ENCODE measurements at regions not wholly inside any gene's neighbourhood (a gene's known extent, or its start where the extent isn't known, plus 50 kb on each side); places are given as distances from the start of the nearest gene placed in this dataset.

DNA sequence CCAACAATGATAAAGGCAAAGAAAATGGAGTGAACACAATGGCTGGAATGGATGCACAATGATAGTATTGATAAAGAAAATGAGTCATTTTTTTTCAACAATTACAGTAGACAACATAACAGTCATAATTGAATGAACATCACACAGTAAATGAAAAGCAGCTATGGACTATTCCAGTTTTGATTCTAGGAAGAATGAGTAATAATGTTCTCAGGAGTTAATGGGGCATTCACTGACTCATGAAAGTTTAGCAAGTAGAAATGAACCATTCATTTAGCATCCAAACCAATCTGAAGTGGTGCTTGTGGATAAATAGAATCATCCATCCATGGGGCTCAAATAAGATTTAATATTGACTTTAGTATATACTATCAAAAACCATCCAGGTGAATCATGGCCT lies 1029.5 kb upstream of the GJE1 start:
- DNase-seq: no peak
- no peak overlapping the region for H3K27ac ChIP-seq (ENCODE audit: low read depth, low read length)
- peaks cover 11% of the 10 kb centered on the region for H3K9me3 Mint-ChIP-seq
- H3K9ac ChIP-seq (ENCODE audit: extremely low read depth, low read length, poor library complexity, severe bottlenecking): no peak overlapping the region
- no peak overlapping the region for H3K27ac Mint-ChIP-seq
- no peaks in the 10 kb centered on the region for H3K36me3 Mint-ChIP-seq (ENCODE audit: low read depth)
- no peaks in the 10 kb centered on the region for H3K4me1 ChIP-seq (ENCODE audit: control insufficient read depth, insufficient read depth, low read length)
- no peak for TF ChIP-seq CTCF (conservative IDR thresholded peaks at IDR 0.05)
- H3K36me3 ChIP-seq (ENCODE audit: control insufficient read depth, insufficient read depth, low read length): no peaks in the 10 kb centered on the region
- H3K4me3 ChIP-seq (ENCODE audit: low read length): no peak overlapping the region
- no peaks in the 10 kb centered on the region for H3K27me3 ChIP-seq (ENCODE audit: control insufficient read depth, insufficient read depth, low read length, poor library complexity, severe bottlenecking)
- no peaks in the 10 kb centered on the region for H3K27me3 Mint-ChIP-seq (ENCODE audit: insufficient read depth)
- H3K9me3 ChIP-seq (ENCODE audit: control insufficient read depth, low read length): no peaks in the 10 kb centered on the region
- H3K4me1 Mint-ChIP-seq: peaks cover 5% of the 10 kb centered on the region
- H3K4me3 Mint-ChIP-seq: no peak overlapping the region

GRCh38 chr6:141097471-141097870 lies 1035.3 kb upstream of the GJE1 start:
- no peak for DNase-seq
- no peaks in the 10 kb centered on the region for H3K9me3 ChIP-seq (ENCODE audit: control insufficient read depth, low read length)
- no peak overlapping the region for H3K9ac ChIP-seq (ENCODE audit: extremely low read depth, low read length, poor library complexity, severe bottlenecking)
- no peaks in the 10 kb centered on the region for H3K36me3 ChIP-seq (ENCODE audit: control insufficient read depth, insufficient read depth, low read length)
- Mint-ChIP-seq H3K4me1 (no peaks in the 10 kb centered on the region), H3K4me3 (no peak overlapping the region), H3K36me3 (ENCODE audit: low read depth) (no peaks in the 10 kb centered on the region), H3K27ac (no peak overlapping the region), H3K27me3 (ENCODE audit: insufficient read depth) (no peaks in the 10 kb centered on the region), H3K9me3 (peaks cover 7% of the 10 kb centered on the region)
- no peaks in the 10 kb centered on the region for H3K27me3 ChIP-seq (ENCODE audit: control insufficient read depth, insufficient read depth, low read length, poor library complexity, severe bottlenecking)
- H3K27ac ChIP-seq (ENCODE audit: low read depth, low read length): no peak overlapping the region
- no peak overlapping the region for H3K4me3 ChIP-seq (ENCODE audit: low read length)
- H3K4me1 ChIP-seq (ENCODE audit: control insufficient read depth, insufficient read depth, low read length): no peaks in the 10 kb centered on the region
- 56% methylated on average over 1 of the region's 1 CpG; no CpG with 5 or more reads in 1 of the 2 experiments for WGBS, 2 experiments (ENCODE audit: insufficient coverage in 1 of 2, insufficient read length in 1 of 2)
- no peak for TF ChIP-seq CTCF (conservative IDR thresholded peaks at IDR 0.05)

- no peak for DNase-seq
- WGBS, 2 experiments (ENCODE audit: insufficient coverage in 1 of 2, insufficient read length in 1 of 2): 92% methylated on average over 1 of the region's 1 CpG; no CpG with 5 or more reads in 1 of the 2 experiments
Observed at GRCh38 chr6:141095308-141095707, 1037.4 kb upstream of the GJE1 start.

More at GRCh38 chr6:141095308-141095707, 1037.4 kb upstream of the GJE1 start:
- no peak overlapping the region for H3K4me3 ChIP-seq (ENCODE audit: low read length)
- H3K9me3 ChIP-seq (ENCODE audit: control insufficient read depth, low read length): no peaks in the 10 kb centered on the region
- H3K4me1 ChIP-seq (ENCODE audit: control insufficient read depth, insufficient read depth, low read length): no peaks in the 10 kb centered on the region
- Mint-ChIP-seq H3K4me1 (no peaks in the 10 kb centered on the region), H3K9me3 (peaks cover 7% of the 10 kb centered on the region), H3K27me3 (ENCODE audit: insufficient read depth) (no peaks in the 10 kb centered on the region), H3K4me3 (no peak overlapping the region), H3K27ac (no peak overlapping the region), H3K36me3 (ENCODE audit: low read depth) (no peaks in the 10 kb centered on the region)
- no peaks in the 10 kb centered on the region for H3K27me3 ChIP-seq (ENCODE audit: control insufficient read depth, insufficient read depth, low read length, poor library complexity, severe bottlenecking)
- no peaks in the 10 kb centered on the region for H3K36me3 ChIP-seq (ENCODE audit: control insufficient read depth, insufficient read depth, low read length)
- H3K9ac ChIP-seq (ENCODE audit: extremely low read depth, low read length, poor library complexity, severe bottlenecking): no peak overlapping the region
- TF ChIP-seq CTCF (conservative IDR thresholded peaks at IDR 0.05): no peak
- H3K27ac ChIP-seq (ENCODE audit: low read depth, low read length): no peak overlapping the region

Data from endodermal cell (in vitro differentiated cells).